Right renal pelvis (tissue), 4 donors: ENCODE measurements at regions not wholly inside any gene's neighbourhood (a gene's known extent, or its start where the extent isn't known, plus 50 kb on each side); places are given as distances from the start of the nearest gene placed in this dataset.
"Not testable (repeated sequence)": the region's sequence is repeated elsewhere in the genome, so short reads cannot be mapped to it uniquely, and the experiment has no call there.

Source experiments
- DNase-seq, 4 donors: peaks; one replicate each; pipeline ENCODE4 v3.0.0-alpha.2; 2013; ENCODE audit warnings: low read depth in 4 of 4, low spot score in 3 of 4, missing footprints in 1 of 4

DNA sequence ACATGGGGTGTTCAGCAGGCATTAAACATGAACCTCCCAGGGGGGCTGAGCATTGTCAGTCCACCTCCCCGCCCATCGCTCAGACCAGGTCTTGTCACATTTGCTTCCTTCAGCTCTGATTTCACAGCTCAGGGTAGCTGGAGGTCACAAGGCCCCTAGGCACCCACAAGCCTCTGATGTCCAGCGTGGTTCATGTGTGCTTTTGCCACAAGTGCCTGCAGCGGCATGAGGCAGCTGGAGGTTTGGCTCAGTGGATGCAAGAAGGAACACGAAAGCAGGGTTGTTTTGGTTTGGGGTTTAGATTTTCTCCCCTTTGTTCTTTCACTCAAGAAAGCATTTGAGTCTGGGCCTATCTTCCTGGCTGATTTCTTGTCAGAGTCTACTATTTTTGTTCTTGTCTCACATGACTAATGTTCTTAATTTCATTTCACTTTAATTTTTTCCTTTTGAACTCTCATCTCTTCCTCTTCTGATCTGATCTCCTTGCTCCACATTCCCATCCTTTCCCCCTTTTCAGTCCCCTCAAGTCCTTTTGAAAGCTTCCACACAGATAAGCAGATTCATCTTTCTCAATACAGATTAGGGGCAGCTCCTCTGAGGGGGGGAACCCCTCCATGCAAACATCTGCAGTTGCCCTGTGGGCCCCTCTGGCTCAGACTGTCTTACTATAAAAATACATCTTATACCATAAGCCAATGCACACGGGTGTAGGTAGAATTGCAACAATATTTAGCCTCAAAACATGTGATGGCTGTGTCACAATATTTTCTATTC lies 68.1 kb upstream of the CEP85L start:
- no peak for DNase-seq

DNA sequence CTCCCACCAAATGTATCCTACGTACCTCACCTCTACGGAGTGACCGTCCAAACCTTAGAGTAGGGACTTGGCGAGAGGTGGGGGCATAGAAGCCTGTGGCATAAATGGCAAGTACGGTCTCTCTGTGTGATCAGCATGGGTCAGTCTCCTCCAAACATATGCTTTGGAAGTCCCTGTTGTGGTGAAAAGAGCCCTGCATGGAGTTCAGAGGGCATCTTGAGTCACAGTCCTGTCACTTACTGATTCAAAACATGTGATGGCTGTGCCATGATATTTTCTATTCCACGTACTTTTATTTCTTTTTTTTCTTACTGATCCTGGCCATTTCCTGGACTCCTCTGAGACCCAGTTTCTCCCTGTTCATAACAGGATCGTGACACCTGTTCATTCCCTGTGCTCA lies 67.5 kb upstream of the CEP85L start:
- no peak for DNase-seq

DNA sequence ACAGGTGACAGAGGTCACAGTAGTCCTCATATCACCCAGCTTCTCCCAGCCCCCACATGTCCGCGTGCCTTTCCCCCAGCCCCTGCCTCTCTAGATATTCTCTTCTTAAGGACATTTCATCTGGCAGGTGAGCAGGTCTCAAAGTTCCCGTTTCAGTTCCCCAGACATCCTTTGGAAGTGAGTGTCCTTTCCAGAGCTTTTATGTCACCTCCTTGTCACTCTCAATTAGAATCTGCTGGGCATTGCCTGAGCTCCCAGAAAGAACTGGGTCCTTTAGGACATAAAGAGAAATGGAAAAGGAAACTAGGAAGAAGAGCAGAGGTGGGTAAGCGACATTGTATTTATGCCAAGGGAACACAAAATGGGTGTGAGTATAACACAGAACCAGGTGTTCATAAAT lies 66.9 kb upstream of the CEP85L start:
- no peak for DNase-seq

DNA sequence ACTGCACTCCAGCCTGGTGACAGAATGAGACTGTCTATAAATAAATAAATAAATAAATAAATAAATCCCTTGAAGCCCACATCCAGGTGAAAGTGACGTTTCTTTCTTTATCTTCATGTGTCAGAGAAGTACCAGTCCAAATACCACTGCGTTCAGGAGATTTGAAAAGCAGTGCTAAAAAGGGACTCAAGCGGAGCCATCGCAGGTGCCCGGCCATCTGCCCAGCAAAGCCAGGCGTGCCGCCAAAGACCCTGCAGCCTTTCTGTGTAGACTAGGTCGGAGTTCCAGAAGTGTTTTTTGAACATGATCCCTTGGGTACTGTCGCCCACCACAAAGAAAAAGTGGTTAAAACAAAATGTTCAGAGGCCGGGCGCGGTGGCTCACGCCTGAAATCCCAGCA lies 65.7 kb upstream of the CEP85L start:
- DNase-seq, result no peak

DNA sequence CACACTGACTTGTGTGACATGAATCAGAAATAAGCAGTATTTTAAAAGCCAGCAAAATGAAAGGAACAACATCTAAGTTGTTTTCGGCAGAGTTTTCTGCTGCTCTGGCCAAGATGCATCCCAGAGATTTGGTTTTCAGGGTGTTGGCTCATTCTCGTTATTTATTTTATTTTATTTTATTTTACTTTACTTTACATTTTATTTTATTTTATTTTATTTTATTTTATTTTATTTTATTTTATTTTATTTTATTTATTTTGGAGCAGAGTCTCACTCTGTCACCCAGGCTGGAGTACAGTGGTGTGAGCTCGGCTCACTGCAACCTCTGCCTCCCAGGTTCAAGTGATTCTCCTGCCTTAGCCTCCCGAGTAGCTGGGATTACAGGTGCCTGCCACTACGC lies 64.5 kb upstream of the CEP85L start:
- not testable (repeated sequence) for DNase-seq

GRCh38 chr6:118715376-118715775 lies 64.0 kb upstream of the CEP85L start:
- DNase-seq, result no peak

DNA sequence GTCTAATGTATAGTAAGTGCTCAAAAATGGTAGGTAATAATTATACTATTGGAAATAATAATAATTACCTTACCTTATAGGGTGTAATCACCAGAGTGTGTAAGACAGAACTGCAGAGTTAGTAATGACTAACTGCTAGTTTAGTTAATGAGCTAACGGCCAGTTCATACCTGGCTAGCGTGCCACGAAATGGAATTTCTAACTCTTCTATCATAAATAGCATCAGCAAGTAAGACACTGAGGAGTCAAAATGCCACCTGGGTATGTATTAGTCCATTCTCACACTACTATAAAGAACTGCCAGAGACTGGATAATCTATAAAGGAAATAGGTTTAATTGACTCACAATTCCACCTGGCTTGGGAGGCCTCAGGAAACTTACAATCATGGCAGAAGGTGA lies 63.4 kb upstream of the CEP85L start:
- no peak for DNase-seq

- no peak for DNase-seq
These were observed 61.6 kb upstream of the CEP85L start for GRCh38 chr6:118712969-118713368.

- no peak for DNase-seq
These were observed 59.2 kb upstream of the CEP85L start for GRCh38 chr6:118710616-118711015.

GRCh38 chr6:118709859-118710350 lies 58.5 kb upstream of the CEP85L start:
- peak in 1 of 4 donors; percentile 27 for DNase-seq

- no peak for DNase-seq
These were observed 57.4 kb upstream of the CEP85L start for GRCh38 chr6:118708744-118709143.

GRCh38 chr6:118708055-118708454 lies 56.7 kb upstream of the CEP85L start:
- no peak for DNase-seq

DNA sequence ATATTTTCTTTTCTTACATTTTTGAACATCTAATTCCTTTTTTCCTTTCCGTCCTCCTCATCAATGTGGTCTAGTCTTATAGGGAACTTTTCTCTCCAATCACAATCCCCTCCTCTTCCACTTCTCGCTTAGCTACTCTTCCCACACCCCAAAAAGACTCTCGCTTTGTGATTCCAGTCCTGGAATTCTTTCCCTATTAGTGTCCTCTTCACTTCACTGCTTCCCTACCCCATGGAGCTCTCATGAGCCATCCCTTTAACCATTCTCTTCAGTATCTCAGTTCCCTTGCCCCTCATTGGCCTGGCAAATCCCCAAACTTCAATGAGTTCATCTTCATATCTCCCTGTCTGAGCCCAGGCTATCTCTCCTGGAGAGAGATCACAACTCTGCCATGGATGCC lies 55.3 kb upstream of the CEP85L start:
- DNase-seq, result no peak

DNA sequence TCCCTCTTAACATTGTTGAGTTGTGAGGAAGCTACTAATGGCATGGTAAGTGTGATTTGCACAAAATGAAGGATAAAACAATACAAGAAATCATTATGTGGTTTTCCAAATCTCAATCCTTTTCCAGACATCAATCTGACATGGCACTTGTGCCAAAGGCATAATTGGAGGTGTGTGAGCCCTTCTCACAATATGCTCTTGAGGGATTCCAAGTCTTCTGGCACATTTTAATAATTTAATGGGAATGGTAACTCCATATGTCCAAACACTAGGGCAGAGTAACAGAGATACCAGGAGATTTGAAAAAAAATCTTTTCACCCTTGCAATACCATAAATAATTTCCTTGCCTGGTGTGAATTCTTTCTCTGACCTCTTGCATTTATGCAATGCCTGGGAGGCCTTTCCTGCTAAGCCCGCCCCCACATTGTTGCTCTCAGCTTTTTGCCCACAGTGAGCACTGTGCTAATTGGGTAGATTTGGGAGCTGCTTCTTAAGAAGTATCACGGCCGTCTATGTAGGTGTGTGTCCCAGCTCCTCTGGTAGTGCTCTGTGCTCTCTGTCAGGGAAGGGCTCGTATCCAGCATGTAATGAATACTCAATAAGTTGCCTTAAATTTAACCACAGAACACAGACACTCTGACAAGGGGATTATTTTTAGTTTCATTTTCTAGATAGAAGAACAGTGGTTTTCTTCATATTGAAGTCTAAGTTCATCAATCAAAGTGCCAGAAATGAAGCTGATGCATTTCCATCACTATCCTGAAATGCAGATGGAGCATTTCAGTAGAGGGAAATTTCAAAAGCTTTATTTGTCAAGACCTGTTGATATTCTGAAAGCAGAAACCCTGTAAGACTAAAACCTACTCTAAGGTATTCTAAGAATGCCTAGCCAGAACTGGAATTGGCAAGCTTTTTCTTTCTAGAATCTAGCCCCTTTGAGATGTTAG lies 54.4 kb upstream of the CEP85L start:
- peak in 1 of 4 donors; percentile 25 for DNase-seq

GRCh38 chr6:118704915-118705314 lies 53.5 kb upstream of the CEP85L start:
- no peak for DNase-seq

GRCh38 chr6:118701260-118701659 lies 49.9 kb upstream of the CEP85L start:
- DNase-seq, result not testable (repeated sequence)
